GM18519 (cell line): ENCODE measurements at regions not wholly inside any gene's neighbourhood (a gene's known extent, or its start where the extent isn't known, plus 50 kb on each side); places are given as distances from the start of the nearest gene placed in this dataset.

ENCODE experiments used
- ATAC-seq: cut with Tn5 transposase; IDR thresholded peaks from one replicate; pipeline ENCODE4 v1.9.1; 2021; ENCODE audit warnings: mild to moderate bottlenecking, moderate library complexity; ENCODE audit not compliant: unreplicated experiment, low FRiP score

DNA sequence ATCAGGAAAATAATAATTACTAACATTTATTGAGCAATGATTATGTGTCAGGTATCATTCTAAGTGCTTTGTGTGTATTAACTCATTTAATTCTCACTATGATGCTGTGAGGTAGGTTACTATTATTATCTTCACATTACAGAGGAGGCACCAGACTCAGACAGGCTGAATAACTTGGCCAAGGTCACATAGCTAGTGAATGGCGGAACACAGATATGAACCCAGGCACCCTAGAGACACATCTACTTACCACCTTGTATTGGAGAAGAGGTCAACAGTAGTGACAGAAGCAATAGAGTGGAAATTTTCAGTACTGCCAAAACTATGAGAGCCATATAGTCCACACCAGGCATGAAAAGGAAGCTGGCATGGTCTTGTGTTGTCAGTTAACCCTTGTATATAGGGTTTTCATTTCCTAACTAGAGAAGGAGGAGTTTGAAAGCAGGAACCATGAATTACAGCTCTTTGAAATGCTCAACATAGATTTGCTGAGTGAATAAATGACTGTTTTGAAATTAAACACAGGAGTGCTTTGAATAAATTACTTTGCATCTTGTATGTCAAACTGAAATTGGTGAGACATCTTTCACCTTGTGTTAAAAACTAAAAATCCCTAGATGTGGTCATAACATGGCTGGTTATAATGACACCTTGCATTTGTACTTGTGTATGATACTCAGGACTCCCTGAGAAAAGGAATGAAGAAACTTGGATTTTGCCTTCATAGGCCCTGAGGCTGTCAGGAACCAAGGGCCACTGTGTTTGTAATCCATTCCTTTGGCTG lies 71.8 kb downstream of the RTL9 start:
- no peak for ATAC-seq

DNA sequence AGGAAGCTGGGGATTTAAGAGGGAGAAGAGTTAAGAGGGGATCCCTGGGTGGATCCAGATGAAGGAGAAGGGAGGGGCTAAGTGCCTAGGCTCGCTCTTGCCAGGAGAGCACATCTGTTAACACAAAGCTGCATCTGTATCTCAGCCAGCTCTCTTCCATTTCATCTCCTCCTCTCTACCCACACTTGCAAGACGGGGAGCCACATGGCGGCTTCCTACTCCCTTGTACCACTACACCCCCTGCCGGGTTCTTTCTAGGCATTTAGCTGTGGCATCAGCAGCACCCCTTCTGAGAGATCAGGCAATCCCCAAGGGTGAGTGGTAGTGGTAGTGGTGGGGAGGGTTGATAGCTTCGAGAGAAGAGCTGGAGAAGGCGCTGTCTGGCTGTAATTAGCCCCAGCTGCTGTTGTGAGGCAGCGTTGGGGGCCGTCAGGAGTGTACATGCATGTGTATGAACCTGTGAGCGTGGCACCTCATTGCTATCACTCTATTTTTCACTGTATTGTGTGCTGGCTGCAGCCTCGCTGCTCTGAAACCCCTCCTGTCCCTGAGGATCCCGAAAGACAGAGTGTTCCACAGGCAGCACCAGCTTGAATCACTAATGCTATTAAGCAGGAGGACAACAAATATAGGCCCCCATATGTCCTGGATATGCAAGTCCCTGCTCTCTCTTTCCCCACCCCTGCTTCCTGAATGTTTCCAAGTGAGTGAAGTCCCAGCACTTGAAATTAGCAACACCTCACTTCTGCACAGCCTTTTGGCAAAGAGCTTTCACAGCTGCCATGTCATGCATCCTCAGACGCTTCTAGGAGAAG lies 73.7 kb downstream of the RTL9 start:
- ATAC-seq: no peak

- no peak for ATAC-seq
Measured at GRCh38 chrX:110432906-110433215, 74.2 kb downstream of the RTL9 start.

GRCh38 chrX:110435196-110435595 lies 76.5 kb downstream of the RTL9 start:
- ATAC-seq: no peak

DNA sequence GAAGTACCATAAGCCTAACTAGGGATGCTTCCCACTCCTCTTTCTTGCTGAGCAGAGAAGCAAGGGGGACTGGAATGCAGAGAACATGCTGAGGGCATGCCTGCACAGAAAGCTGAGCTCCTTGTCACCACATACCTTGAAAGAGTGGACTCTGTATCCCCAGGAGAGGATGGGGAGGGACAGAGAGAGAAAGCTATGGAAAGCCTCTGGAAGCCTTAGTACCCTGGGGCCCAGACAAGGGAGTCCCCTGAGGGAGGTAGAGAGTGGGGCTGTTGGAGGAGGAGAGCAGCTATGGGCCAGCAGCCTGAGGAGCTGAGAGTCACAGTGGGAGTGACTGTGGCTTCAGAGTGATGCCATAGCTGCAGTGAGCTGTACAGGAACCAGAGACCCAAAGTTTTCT lies 77.9 kb downstream of the RTL9 start:
- no peak for ATAC-seq

DNA sequence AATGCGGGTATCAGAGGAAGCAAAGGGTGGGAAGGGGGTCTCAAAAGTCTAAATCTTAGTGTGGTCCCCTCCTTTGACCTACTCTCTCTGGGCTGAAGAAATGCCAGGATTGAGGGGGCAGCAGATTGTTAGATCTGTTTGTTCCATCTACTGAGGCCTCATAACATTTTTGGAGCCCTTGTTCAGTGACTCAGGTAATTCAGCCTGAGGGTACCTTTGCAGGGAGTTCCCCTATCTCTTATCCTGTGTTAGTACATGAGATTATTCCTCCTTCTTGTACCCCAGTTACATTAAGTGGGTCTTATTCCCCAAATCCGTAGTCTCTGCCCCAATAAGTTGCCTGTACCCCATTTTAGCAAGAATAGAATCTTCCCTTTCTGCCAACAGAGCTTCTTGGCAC lies 79.0 kb downstream of the RTL9 start:
- ATAC-seq: no peak

DNA sequence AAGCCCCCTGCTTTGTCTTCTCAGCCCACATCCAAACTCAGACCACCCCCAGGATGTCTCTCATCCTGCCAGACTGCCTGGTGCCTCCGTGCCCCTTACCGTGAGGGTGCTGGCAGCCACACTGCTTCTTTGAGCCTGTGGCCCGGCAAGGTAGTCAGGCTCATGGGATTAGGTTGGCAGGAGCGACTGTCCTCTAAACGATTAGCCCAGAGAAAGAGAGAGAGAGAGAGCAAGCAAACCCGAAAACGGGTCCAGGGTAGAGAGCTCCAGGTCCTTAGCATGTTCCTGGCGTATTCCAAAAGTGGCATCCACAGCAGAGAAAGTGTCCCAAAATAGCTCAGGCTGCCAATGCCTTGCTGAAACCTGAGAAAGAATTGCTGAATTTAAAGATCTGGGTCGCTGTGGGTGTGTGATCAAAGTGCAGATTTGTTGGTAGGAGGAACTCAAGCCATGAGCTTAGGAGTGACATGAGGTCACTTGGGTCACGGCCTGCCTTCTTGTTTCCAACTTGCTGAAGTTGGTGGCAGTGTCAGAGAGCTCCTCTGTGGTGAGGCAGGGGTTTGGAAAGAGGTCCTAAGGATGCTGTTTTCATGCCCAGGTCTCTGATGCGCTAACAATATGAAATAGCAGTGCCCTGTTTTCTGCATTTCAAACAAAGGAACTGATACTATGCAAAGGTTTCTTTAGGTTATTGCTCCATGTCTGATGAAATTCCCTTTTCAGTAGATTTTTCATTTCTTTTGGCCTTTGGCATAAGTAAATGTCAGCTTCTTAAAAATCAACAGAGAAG lies 81.6 kb downstream of the RTL9 start:
- no peak for ATAC-seq

GRCh38 chrX:110442635-110443034 lies 84.0 kb downstream of the RTL9 start:
- peak; percentile 84 for ATAC-seq

DNA sequence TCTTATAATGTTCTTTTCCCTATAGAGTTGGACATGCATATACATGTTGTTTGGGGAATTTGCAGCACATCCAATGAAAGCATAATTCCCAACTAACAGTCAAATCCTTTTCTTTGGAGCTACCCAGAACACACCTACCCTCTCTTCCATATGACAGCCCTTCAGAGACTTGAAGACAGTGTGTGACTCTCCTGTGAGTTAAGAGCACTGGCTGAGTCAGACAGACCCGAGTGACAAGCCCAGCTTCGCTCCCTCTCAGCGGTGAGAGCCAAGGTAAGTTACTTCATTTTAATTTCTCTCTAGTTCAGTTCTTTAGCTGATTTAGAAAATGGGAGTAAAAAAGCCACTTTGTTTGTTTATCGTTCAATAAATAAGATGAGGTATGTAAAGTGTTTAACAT lies 86.3 kb downstream of the RTL9 start:
- ATAC-seq: no peak

DNA sequence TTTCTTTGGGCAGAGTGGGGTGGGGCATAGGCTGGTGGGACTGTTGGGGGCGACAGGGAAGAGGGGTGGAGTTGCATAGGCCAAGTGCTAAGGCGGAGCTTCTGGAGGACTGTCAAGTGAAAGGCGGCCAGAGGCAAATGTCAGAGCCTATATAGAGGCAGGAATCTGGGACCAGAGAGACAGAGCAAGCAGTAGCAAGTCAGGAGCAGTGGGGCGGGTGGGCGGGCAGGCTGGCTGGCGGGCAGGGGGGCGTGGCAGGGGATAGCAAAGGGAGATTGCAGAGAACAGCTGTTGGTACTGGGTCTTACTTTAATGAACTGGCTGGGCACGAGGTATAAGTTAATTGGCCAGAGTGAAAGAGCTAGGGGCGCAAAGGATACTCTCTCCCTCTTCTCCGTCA lies 89.8 kb downstream of the RTL9 start:
- ATAC-seq: no peak

DNA sequence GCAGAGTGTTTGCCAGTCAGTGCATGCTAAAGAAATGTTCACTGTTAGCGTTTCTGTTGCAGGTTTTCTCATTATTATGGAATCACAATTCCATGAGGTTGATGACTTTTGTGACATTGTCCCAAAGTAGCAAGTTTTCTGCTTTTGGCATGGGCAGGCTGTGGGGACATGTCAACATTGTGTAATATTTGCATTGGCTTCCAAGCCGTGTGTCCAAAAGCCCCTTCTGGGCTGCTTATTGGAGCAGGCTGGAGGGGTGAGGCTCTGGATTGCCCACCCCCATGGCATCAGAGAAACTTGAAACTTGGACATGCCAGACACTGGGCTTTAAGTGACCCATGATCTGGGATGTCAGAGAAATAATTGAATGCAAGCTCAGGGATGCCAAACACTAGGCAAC lies 90.7 kb downstream of the RTL9 start:
- ATAC-seq: no peak

GRCh38 chrX:110450050-110450449 lies 91.4 kb downstream of the RTL9 start:
- ATAC-seq: peak; percentile 69

DNA sequence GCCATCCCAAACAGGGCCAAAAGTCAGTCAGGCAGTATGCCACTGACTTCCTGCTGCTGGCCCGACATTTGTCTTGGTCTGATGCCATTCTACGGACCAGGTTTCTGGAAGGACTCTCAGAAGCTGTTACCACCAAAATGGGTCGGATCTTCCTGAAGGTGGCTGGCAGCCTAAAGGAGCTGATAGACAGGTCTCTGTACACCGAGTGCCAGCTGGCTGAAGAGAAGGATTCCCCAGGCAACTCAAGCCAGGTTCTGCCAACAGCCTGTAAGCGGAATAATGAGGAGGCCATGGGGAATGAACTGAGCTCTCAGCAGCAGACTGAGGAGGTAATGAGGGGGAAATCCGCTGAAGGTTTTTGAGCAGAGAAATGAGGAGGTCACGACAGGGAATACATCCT lies 95.7 kb downstream of the RTL9 start:
- ATAC-seq: no peak

GRCh38 chrX:110462957-110463356 lies 104.3 kb downstream of the RTL9 start:
- no peak for ATAC-seq

DNA sequence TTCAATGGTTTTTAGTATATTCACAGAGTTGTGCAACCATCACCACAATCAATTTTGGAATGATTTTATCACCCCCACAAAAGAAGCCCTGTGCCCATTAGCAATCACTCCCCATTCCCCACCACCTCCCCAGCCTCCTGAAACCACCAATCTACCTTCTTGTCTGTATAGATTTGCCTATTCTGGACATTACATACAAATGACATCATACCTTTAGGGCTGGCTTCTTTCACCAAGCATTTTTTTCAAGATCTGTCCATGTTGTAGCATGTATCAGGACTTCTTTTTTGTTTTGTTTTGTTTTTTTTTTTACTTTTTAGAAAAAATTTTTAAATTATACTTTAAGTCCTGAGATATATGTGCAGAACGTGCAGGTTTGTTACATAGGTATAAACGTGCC lies 108.1 kb downstream of the RTL9 start:
- no peak for ATAC-seq

DNA sequence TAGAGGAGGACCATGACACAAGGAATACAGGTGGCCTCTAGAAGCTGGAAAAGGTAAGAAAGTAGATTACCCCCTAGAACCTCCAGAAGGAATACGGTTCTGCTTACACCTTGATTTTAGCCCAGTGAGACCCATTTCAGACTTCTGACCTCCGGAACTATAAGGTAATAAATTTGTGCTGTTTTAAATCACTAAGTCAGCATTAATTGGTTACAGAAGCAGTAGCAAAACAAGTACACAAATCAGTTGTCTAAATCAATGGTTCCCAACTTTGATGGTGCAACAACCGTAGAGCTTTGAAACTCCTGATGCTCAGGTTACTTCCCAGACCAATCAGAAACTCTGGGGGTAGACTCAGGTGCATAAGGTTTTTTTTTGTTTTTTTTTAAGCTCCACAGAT lies 113.6 kb downstream of the RTL9 start:
- no peak for ATAC-seq

DNA sequence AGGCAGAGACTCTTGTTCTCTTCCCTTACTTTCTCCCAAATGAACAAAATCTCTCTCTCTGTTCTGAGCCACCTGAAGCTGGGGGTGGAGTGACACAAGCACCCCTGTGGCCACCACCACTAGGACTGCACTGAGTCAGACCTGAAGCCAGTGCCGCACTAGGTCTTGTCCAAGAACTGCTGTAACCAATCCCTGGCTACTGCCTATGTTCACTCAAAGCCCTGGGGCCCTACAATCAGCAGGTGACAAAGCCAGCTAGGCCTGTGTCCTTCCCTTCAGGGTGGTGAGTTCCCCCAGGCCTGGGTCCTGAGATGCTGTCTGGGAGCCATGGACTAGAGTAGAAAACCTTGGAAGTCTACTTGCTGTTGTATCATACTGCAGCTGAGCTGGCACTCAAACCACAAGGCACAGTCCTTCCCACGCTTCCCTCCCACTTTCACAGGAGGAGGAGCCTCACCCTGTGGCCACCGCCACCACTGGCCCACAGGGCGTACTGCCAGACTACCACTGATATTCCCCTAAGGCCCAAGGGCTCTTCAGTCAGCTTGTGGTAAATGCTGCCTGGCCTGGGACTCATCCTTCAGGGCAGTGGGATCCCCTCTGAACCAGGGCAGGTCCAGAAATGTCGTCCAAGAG lies 119.1 kb downstream of the RTL9 start:
- ATAC-seq: no peak

DNA sequence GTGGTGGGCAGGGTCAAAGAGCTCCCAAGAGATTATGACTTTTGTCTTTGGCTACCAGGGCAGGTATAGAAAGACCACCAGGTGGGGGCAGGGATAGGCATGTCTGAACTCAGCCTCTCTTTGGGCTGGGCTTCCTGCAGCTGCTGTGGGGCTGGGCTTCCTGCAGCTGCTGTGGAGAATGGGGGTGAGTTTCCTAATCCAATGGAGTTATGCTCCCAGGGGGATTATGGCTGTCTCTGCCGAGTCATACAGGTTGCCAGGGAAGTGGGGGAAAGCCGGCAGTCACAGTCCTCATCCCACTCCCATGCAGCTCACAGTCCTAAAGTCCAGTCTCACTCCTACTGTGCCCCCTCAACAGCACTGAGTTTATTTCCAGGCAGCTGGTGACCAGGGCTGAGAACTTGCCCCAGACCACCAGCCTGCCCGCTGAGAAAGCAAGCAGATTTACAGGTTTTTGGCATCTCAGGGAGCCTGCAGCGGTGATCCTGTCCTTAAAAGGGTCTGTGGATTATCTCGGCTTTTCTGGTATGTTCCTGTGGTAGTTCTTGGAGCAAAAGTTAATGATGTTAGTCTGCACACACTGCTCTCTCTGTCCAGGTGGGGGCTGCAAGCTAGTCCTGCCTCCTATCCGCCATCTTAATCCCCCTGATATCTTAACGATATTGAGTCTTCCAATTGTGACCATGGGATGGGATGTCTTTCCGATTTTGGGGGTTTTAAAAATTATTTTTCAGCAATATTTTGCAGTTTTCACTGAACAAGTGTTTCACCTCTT lies 133.4 kb downstream of the RTL9 start:
- no peak for ATAC-seq

DNA sequence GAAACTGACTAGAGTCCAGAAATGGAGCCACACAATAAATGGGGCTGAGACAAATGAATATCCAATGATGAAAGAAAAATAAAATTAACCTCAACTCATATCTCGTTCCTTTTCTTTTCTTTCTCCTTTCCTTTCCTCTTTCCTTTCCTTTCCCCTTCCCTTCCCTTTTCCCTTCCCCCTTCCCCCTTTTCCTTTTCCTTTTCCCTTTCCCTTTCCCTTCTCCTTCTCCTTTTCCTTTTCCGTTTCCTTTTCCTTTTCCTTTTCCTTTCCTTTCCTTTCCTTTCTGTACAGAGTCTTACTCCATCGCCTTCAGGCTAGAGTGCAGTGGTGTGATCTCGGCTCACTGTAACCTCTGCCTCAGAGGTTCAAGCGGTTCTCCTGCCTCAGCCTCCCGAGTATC lies 146.3 kb downstream of the RTL9 start:
- no peak for ATAC-seq
